SK-N-SH treated with all-trans-retinoic acid at 6 μM for 48 hours (cell line): ENCODE measurements at regions not wholly inside any gene's neighbourhood (a gene's known extent, or its start where the extent isn't known, plus 50 kb on each side); places are given as distances from the start of the nearest gene placed in this dataset.

Experiments
- ESRRG ChIP-seq: fragments of 250-450 bp; sonication (Bioruptor Pico); IDR thresholded peaks from 2 replicates; pipeline ENCODE4 v1.6.1; 2021; ENCODE audit warnings: mild to moderate bottlenecking
- ZFP3 ChIP-seq: fragments of 250-450 bp; sonication (Bioruptor Pico); IDR thresholded peaks from 2 replicates; pipeline ENCODE4 v1.5.0; 2020; ENCODE audit warnings: mild to moderate bottlenecking, moderate library complexity
- ZFP30 ChIP-seq: fragments of 450-650 bp; formaldehyde crosslinking; IDR thresholded peaks from 2 replicates; pipeline ENCODE4 v1.5.0; 2022; ENCODE audit warnings: mild to moderate bottlenecking, moderate library complexity
- TF ChIP-seq, protein P1 (sequence below): fragments of 250-450 bp; sonication (Bioruptor Pico); IDR thresholded peaks from 2 replicates; pipeline ENCODE4 v1.5.1; 2021; ENCODE audit warnings: mild to moderate bottlenecking, moderate library complexity
- TF ChIP-seq, protein P2 (sequence below): fragments of 250-450 bp; sonication (Bioruptor Pico); IDR thresholded peaks from 2 replicates; pipeline ENCODE4 v1.8.0; 2020; ENCODE audit warnings: mild to moderate bottlenecking, moderate library complexity, borderline replicate concordance
- TF ChIP-seq, protein P3 (sequence below): fragments of 250-450 bp; sonication (Bioruptor Pico); IDR thresholded peaks from 2 replicates; pipeline ENCODE4 v1.5.1; 2020; ENCODE audit warnings: low read depth, mild to moderate bottlenecking, moderate library complexity

DNA sequence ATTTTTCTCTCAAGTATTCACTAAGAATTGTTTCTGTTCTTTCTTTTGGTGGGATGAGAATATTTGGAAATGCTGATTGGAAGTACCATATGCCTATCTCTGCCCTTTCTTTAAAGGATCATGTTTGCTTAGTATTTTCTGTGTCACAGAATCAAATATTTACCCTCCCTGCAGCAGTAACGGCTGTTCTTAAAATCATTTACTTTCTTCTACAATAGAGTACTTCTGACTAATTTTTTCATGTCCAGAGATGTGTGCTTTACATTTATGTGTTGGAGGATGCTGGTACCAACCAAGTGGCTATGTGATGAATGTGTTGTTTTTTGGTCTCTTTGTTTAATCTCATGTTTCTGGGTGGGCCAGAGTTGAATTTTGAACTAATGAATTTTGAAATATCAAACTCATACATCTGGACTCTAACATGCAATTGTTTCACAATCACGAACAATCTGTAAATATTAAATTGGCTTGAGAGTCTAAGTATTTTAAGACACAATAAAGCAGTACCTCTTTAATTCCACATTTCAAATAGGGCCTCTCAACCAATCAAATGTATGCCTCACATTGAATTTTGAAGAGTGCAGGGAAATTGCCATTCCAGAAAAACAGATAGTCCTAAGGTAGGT, 59.4 kb upstream of the ARSJ start:
- TF ChIP-seq, protein P1, sequence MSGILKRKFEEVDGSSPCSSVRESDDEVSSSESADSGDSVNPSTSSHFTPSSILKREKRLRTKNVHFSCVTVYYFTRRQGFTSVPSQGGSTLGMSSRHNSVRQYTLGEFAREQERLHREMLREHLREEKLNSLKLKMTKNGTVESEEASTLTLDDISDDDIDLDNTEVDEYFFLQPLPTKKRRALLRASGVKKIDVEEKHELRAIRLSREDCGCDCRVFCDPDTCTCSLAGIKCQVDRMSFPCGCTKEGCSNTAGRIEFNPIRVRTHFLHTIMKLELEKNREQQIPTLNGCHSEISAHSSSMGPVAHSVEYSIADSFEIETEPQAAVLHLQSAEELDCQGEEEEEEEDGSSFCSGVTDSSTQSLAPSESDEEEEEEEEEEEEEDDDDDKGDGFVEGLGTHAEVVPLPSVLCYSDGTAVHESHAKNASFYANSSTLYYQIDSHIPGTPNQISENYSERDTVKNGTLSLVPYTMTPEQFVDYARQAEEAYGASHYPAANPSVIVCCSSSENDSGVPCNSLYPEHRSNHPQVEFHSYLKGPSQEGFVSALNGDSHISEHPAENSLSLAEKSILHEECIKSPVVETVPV (CRISPR knock-in tag): no peak
- TF ChIP-seq ZFP30 (no peak), ZFP3 (no peak), ESRRG (CRISPR knock-in tag) (no peak)
- TF ChIP-seq, protein P2, sequence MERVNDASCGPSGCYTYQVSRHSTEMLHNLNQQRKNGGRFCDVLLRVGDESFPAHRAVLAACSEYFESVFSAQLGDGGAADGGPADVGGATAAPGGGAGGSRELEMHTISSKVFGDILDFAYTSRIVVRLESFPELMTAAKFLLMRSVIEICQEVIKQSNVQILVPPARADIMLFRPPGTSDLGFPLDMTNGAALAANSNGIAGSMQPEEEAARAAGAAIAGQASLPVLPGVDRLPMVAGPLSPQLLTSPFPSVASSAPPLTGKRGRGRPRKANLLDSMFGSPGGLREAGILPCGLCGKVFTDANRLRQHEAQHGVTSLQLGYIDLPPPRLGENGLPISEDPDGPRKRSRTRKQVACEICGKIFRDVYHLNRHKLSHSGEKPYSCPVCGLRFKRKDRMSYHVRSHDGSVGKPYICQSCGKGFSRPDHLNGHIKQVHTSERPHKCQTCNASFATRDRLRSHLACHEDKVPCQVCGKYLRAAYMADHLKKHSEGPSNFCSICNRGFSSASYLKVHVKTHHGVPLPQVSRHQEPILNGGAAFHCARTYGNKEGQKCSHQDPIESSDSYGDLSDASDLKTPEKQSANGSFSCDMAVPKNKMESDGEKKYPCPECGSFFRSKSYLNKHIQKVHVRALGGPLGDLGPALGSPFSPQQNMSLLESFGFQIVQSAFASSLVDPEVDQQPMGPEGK (CRISPR knock-in tag): no peak
- TF ChIP-seq, protein P3, sequence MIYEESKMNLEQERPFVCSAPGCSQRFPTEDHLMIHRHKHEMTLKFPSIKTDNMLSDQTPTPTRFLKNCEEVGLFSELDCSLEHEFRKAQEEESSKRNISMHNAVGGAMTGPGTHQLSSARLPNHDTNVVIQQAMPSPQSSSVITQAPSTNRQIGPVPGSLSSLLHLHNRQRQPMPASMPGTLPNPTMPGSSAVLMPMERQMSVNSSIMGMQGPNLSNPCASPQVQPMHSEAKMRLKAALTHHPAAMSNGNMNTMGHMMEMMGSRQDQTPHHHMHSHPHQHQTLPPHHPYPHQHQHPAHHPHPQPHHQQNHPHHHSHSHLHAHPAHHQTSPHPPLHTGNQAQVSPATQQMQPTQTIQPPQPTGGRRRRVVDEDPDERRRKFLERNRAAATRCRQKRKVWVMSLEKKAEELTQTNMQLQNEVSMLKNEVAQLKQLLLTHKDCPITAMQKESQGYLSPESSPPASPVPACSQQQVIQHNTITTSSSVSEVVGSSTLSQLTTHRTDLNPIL (CRISPR knock-in tag): no peak
